ENCODE measurements at regions not wholly inside any gene's neighbourhood (a gene's known extent, or its start where the extent isn't known, plus 50 kb on each side); places are given as distances from the start of the nearest gene placed in this dataset.

GRCh38 chr5:124504081-124504916, 242.1 kb downstream of the ZNF608 start:
- TF ChIP-seq ZNF354C (tag by site-specific recombination; IDR thresholded peaks at IDR 0.05; ENCODE audit: borderline replicate concordance, low read depth) (no peak), CTCF (tag by site-specific recombination; IDR thresholded peaks at IDR 0.05) (no peak), ZNF792 (tag by site-specific recombination; IDR thresholded peaks at IDR 0.05) (no peak), ZNF398 (tag by site-specific recombination; IDR thresholded peaks at IDR 0.05) (no peak)

Measured in HEK293 (cell line).